ENCODE measurements at regions not wholly inside any gene's neighbourhood (a gene's known extent, or its start where the extent isn't known, plus 50 kb on each side); places are given as distances from the start of the nearest gene placed in this dataset.
"Not testable (repeated sequence)": the region's sequence is repeated elsewhere in the genome, so short reads cannot be mapped to it uniquely, and the experiment has no call there.

DNA sequence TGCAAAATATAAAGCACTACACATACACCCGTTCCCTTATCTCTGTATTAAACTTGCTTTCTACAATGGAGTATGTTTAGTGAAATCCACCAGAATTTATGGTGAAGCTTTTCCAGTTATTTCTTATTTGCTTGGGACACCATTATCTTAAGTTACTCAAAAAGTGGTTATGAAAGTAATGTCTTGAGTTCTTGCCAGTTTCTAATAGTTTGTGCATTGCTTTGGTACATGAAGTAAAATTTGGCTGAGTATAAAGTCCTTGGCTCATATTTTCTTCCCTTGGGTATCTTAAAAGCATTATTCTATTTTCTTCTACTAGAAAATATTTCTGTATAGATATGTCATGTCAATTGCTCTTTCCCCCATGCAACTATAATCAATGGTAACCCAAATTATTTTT lies 85.2 kb downstream of the POLR1F start:
- no peak for DNase-seq

DNA sequence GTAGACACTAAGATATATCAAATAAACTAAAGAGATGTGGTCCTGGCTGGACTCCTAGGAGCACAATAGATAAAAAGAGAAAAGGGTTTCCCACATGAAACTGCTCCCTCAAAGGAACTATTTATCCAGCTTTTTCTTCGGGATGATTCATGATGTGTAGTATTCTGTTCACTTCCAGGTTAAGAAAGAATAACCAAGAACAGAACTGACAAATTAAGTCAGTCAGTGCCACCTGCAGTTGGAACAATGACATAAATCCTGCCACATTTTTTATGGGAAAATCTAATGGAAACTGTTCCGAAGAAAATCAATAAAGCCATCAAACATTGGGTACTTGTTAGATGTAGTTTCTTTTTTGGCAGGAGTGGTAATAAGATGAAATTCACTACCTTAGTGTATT lies 87.1 kb downstream of the POLR1F start:
- DNase-seq: peak in 1 of 2 experiments; percentile 33

DNA sequence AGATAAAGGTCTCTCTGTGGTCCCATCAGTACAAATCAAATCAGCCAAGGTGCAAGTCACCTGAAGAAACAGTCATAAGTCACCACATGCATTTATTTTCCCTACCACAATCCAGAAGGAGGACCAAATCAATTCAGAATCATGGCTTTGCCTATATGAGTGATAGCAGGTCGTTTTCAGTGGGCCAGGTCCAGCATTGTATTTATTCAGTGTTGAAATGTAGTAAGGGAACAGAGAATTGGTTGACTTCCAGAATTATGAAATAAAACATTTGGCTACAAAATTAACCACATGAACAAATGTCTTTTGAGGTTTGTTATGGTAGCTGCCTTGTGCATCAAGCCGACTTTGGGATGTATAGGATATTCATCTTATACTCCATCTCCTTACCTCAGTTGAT lies 88.4 kb downstream of the POLR1F start:
- DNase-seq: no peak

DNA sequence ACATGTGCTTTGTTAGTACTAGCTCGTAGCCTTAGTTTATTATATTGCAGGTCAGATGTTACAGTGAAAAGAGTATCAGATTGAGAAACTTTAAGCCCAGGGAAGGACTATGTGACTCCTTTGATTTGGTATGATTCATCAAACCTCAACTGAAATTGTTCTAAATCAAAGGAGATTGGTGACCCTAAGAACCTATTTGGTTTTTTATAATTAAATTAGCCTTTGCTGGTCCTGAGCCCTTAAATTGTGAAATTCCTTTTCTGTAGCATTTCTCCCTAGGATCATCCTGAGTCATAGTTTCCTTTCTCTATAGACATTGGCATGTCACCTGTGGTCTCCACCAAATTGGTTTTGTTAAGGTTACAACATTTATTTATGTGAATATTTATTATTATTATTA lies 89.7 kb downstream of the POLR1F start:
- DNase-seq: no peak

DNA sequence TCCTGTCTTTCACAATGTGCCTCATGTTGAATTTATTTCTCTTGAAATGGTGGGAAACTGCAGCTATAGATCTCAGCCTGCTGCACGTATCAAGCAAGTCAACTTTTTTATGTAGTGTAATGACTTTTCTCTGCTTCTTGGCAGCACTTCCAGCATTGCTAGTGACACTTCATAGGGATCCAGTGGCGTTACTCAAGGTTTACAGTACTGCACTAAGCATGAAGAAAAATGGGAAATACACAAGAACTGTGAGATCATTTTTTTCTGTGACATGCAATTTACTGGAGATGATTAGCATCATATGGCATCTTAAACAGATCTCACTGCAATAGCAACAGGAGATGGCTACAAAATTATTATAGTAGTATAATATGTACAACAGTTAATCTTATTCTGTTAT lies 90.9 kb downstream of the POLR1F start:
- no peak for DNase-seq

DNA sequence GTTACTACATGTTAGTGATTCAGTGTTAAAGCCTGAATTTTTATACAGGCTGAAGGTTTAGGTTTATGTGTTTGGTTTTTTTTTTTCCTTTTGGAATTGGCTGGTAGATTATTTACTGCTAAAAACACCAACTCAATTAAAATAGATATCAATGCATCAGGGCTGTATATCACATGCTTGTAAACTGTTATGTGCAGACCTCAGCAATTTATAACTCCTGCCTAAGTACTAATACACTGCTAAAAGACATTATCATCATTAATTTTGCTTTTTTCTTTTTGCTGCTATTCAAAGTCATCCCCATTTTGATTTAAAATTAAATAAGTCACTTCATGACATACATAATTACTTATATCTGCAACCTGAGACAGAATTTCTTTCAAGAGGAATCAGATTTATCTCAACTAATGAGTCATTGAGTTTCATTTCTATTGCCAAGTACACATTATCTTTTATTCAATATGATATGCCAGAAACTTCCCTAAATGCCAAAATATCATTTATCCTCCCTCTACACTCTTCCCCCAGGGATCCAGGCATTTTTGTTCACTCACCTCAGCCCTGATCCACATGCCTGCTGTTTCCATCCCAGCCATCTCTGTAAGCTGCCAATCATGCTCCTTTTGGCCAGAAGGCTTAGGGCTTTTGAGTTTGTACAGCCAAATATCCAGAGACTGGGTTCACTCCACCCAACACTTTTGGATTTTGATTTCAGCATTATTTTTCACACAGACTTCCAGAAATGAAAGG lies 98.5 kb downstream of the POLR1F start:
- DNase-seq: no peak

DNA sequence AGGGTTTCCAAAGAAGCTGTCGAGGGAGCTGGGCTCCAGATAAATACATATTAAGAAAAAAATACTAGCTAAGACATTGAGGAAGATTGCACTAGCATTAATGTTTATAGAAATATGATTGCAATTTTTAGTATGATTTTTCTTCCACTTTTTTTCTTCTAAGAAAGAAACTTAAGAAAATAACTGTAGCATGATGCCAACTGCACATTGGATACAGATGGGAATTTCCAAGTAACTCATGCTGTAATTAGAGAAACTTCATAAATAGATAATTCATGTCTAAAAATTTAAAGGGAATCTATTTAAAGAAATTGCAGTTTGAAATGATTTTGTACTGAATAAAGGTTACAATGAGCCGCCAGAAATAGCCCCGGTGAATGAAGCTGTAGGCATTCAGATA lies 119.4 kb downstream of the POLR1F start:
- DNase-seq: no peak

DNA sequence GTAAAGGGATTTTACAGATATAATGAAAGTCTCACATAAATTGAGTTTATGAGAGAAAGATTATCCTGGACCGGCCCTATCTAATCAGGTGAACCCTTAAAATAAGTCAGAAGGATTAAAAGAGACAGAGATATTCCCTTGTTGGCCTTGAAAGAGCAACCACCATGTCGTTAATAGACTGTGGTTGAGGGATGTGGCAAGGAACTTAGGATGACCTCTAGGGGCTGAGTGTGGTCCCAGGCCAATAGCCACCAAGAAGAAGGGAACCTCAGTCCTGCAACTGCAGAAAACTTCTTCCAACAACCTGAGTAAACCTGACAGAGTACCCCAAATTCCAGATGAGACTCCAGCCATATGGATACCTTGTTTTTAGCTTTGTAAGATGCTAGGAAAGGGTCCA lies 121.5 kb downstream of the POLR1F start:
- peak in 1 of 2 experiments; percentile 27 for DNase-seq

DNA sequence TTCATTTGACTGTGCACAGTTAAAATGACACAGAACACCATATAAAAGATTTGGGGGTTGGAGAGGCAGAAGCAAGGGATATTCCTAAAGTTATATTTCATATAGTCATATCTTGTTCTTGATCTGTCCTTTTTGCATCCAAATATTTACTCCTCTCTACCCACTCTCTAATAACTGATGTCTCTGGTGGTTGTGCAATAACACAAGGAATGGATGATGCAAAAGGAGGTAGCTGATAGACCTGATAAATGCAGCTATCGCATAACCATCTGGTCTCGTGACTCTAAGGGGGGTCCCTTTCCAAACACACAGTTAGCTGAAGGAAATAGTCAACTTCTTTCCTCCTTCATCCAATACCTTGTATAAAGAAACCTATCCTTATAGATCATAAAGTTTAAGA lies 123.1 kb downstream of the POLR1F start:
- DNase-seq: no peak

DNA sequence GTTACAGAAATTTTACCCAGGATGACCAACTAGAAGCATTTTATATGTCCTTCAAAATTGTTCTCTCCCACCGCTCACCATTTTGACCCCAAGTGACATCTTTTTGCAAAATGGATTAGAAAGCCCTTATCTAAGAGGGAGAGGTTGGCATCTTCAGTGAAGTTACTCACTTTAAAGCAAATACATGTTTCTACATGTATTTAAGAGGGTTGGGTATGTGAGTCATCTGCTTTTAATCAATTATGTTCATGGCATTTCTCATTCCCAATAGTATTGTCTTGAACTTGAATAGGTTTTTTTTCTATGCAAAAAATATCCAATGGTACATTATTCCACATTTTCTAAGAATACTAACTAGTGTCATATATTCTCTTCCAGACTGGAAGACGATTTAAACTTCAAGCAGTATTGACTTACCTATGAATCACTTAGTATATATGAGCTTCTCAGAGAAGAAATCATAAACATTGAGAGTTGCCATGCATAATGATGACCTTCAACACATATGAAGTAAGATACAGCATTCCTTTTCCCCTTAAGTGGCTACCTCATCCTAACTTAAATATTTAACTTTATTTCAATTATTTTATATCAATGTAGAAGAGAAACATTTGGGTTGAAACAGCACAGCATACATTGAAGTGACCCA lies 132.8 kb downstream of the POLR1F start:
- DNase-seq: no peak

DNA sequence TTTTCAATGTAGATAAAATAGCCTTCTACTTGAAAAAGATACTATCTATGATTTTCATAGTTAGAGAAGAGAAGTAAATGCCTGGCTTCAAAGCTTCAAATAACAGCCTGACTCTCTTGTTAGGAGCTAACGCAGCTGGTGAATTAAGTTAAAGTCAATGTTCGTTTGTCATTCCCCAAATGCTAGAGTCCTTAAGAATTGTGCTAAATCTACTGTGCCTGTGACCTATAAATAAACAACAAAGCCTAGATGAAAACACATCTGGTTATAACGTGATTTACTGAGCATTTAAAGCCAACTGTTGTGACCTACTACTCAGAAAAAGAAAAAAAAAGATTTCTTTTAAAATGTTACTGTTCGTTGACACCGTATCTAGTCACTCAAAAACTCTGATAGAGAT lies 134.7 kb downstream of the POLR1F start:
- DNase-seq: no peak

DNA sequence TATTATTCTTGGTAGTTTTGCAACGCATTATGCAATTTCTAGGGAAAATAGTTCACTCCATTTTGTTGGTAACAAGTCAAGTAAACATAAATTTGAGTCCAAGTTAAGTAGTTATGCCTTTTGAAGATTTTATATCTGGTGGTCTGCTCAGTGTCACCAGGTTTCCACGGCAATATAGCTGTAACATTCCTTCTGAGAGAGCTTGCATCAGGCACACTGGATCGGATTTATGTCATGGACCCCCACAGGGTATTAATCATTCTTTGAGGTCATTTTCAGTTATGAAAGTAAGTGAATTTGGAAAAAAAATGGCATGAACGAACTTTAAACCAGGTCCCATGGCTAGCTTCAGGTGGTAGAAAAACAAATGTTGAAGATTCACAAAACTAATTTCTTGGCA lies 136.3 kb downstream of the POLR1F start:
- DNase-seq: no peak

DNA sequence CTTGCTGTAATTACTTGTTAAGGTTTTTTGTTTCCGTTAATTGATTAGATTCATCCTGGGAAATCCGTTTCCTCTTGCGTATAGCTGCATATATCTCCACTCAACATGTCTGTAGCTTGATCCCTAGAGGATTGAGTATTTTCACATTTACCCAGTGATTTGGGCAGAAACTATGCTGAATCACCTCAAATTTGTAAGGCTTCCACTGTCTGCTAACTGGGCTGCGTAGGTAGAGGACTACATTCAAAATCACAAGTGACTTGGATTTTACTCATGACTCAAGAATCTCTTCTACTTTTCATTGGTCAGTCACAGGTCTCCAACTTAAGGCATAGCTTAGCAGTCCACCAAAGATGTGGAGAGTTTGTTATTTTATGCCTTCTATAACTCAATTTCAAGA lies 141.8 kb downstream of the POLR1F start:
- DNase-seq: no peak

DNA sequence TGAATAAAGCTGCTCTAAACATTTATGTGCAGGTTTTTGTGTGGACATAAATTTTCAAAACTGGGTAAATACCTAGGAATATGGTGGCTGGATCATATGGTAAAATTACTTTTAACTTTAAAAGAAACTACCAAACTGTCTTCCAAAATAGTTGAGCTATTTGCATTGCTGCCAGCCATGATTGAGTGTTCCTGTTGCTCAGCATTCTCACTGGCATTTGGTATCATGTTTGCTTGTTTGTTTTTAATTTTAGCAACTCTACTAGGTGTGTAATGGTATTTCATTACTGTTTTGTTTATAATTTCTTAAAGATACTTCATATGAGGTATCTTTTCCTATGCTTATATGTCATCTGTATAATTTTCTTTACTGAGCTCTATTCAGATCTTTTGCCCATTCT lies 143.2 kb downstream of the POLR1F start:
- no peak for DNase-seq

DNA sequence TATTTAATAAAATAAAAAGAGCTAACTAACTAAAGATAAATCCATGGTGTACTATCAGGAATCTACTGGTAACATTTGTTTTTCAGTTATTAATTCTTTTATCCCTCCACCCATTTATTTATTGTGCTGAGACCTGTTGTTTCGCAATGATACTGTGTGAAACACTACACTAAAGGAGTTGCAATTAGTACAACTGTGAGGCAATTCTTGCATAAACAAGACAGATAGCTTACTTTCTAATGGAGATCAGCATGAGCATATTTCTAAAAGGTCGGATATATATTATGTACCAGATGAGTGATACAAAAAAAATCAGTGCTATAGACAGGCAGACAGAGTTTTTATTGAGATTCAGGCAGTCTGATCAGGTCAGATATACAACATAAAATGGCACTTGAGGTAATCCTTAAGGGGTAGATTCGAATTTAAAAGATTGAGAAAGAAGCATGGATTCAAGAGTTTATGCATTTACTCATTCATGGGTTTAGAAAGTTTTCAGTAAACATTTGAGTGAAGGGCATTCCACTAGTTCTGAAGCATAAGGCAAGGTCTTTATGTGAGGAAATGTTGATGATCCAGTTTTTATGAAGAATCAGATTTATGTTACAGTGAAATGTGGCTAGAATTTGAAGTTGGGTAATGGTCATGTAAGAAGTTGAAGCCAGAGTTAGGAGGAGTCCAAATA lies 147.6 kb downstream of the POLR1F start:
- DNase-seq: no peak

DNA sequence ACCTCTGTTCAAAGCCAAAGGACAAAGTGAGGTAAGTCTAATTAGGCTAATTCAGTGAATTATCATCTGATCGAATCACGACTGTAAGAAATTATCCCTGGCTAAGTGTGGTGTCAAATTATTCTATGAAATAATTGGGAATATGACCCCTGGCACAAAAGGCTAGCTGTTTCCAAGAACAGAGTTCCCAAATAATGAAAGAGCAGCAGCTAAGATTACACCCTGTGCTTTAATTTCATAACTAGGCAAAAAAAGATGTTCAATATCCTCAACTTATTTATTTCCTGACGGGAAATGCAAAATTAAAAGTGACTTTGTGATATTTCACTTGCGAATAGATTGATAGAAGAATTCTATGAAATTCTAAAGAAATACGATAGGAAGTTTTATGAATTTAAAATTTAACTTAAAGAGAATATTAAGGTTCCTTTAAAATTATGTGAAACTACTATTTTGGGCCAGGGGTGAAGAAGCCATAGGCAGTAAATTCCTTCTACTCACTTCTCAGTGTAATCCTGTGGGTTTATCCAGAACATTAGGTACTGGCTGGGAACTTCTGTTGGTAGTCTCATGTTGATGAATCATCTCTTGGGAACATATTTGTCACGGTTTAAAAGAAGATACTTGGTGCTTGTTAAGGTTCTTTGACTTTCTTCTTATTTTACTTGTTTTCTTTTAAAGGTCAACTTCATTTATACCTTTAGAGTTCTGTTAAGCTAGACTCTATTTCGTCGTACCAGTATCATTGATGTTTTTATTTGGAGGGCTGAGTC lies 148.5 kb downstream of the POLR1F start:
- DNase-seq: no peak

DNA sequence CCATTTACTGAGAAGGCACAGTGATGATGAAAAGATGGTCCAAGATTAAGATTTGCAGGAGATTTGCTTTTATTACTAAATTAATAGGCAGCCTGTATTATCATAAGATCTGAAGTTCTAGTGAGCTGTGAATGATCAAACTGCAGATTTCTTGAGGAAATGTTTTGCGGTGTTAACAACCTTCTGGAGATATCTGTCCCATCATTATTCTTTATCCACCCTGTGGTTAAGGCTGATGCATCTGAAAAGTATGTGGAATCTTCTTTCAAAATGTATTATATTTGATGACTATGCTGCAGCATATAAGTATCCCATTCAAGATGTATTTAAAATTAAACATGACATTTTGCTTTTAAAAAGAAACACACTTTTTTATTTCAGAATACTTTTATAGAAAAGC lies 150.3 kb downstream of the POLR1F start:
- no peak for DNase-seq

DNA sequence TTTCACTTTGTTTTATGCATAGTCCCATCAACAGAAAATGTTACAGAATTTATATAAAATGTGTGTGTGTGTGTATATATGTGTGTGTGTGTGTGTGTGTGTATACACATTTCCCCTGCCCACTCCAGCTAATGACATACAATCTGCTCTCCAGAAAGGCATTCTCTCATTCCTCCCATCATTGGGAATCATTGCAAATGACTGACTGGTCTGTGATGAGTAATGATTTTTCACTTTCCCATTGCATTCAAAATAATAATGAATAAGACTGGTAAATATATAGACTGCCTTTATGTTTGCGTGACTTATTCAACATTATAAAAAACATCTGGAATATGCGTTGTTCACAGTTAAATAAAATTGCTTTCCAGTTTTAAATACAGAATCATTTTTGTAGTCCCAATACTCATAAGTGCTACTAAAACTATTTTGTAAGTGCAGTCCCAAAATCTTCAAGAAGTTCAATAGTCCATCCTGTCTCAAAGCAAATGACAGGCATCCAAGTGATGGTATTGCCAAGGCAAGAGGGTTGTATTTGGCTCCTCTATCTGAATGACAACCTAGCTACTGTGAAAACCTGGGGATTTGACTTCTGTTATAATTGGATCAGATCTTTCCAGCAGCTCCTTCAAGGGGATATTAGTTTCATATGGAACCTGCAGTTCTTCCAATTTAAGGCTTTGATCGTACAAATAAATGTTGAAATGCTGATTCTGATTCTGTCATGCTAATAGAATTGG lies 150.9 kb downstream of the POLR1F start:
- no peak for DNase-seq

DNA sequence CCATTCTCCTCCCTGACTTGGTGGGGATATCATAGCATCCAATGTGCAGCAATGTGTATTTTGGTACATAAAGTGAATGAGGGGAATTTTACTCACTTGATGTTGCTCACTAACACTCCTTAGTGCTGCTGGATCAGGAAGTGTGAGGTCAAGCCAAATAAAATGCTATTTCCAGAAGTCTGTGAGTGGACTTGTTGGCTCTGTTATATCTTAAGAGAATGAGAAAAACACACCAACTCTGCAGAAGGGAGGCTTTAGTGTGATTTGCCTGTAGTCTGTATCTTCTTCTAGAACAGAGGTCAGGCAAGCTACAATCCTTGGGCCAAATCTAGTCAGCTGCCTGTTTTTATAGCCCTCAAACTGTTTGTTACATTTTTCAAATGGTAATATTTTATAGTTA lies 154.3 kb downstream of the POLR1F start:
- DNase-seq: no peak

DNA sequence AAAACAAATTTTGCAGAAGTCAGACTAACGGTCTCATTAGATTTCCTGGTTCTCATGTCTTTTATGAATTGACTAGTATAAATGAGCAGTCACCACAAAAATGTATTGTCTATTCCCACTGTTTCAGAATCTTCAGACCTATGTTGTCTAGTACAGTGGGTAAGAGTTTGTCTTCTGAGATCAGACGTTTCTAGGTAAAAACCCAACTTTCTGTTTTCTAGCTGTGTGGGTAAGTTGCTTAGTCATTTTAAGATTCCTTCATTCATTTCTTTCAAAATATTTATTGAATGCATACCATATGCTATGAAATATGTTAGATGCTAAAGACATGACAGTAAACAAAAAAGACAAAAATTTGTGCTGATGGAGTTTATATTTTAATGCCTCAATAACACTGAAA lies 156.3 kb downstream of the POLR1F start:
- no peak for DNase-seq

DNA sequence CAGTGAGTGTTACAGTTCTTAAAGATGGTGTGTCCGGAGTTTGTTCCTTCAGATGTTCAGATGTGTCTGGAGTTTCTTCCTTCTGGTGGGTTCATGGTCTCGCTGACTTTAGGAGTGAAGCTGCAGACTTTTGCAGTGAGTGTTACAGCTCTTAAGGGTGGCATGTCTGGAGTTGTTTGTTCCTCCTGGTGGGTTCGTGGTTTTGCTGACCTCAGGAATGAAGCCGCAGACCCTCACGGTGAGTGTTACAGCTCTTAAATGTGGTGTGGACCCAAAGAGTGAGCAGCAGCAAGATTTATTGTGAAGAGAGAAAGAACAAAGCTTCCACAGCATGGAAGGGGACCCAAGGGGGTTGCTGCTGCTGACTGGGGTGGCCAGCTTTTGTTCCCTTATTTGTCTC lies 159.6 kb downstream of the POLR1F start:
- not testable (repeated sequence) for DNase-seq

DNA sequence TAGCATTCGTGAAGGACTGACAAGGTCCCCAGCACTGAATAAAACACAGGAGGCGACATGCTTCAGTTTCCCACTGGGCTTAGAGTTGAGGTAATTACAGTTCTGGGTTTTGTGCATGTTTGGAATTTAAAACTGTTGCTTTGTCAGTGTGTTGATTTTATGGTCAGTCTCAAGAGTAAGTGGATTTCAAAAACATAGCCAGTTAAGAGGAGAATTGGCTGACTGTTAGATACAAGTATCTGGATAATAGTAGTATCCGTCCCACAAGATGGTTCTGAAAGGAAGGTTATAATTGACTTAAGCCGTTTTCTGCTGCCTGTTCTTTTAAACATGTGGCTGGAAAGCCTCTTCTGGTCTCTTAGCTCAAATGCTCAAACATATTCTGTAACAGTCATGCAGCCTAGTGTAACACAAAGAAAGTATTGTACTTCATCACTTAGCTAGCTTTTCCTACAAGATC lies 170.9 kb downstream of the POLR1F start:
- no peak for DNase-seq

DNA sequence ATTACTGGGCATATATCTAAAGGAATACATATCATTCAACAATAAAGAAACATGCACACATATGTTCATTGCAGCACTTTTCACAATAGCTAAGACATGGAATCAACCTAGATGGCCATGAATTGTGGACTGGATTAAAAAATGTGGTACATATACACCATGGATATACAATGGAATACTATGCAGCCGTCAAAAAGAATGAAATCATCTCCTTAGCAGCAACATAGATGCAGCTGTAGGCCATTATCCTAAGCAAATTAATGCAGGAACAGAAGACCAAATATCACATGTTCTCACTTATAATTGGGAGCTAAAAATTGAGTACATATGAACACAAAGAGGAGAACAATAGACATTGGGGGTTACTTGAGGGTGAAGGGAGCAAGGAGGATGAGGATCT lies 175.6 kb downstream of the POLR1F start:
- DNase-seq: no peak

Measured in NCI-H2081 (cell line).